PFSK-1 (cell line): ENCODE measurements at regions not wholly inside any gene's neighbourhood (a gene's known extent, or its start where the extent isn't known, plus 50 kb on each side); places are given as distances from the start of the nearest gene placed in this dataset.

Experiments used
- FOXP2 ChIP-seq: optimal IDR thresholded peaks from 2 replicates; pipeline ENCODE3; 2011; ENCODE audit warnings: borderline replicate concordance, control low read depth, inconsistent platforms; ENCODE audit not compliant: insufficient read depth; ENCODE audit errors: extremely low read length, extremely low read depth
- POLR2AphosphoS5 ChIP-seq: IDR thresholded peaks from 2 replicates; pipeline ENCODE4 v1.6.1; 2012; ENCODE audit warnings: low read depth, mild to moderate bottlenecking, control low read depth, low read length, moderate library complexity
- SIN3A ChIP-seq: IDR thresholded peaks from 2 replicates; pipeline ENCODE4 v1.6.1; 2012; ENCODE audit warnings: mild to moderate bottlenecking, low read length, moderate library complexity, borderline replicate concordance; ENCODE audit not compliant: insufficient read depth
- TAF1 ChIP-seq: IDR thresholded peaks from 2 replicates; pipeline ENCODE4 v1.6.1; 2012; ENCODE audit warnings: low read length, control low read depth, borderline replicate concordance; ENCODE audit not compliant: insufficient read depth
- TF ChIP-seq, protein P1 (sequence below), 2 experiments: IDR thresholded peaks; 2 replicates each; pipeline versions ENCODE4 v1.6.1 to v1.8.0; 2011 to 2012; ENCODE audit warnings: low read depth in 2 of 2, low read length in 2 of 2, control low read depth in 1 of 2, inconsistent platforms in 1 of 2, mild to moderate bottlenecking in 1 of 2, moderate library complexity in 1 of 2; ENCODE audit not compliant: insufficient read depth in 1 of 2

DNA sequence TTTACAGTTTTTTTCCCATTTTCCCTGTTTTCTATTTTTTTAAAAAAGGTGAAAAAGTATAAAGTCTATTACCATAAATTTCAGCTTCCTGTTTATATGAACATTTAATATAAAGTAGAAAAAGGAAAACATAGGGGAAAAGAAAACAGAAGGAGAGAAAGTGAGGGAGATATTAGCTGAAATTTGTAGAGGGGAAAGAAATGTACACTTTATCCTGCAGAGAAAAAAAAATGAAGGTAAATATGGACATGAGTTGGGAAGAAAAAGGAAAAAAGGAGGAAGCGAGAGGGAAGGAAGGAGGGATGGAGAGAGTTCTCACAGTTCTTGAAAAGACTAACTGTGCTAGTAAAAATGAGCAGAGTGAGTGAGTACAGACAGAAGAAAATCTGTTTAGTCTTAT lies 91.6 kb upstream of the BTG1 start:
- TF ChIP-seq TAF1 (no peak), FOXP2 (no peak)
- TF ChIP-seq, protein P1, sequence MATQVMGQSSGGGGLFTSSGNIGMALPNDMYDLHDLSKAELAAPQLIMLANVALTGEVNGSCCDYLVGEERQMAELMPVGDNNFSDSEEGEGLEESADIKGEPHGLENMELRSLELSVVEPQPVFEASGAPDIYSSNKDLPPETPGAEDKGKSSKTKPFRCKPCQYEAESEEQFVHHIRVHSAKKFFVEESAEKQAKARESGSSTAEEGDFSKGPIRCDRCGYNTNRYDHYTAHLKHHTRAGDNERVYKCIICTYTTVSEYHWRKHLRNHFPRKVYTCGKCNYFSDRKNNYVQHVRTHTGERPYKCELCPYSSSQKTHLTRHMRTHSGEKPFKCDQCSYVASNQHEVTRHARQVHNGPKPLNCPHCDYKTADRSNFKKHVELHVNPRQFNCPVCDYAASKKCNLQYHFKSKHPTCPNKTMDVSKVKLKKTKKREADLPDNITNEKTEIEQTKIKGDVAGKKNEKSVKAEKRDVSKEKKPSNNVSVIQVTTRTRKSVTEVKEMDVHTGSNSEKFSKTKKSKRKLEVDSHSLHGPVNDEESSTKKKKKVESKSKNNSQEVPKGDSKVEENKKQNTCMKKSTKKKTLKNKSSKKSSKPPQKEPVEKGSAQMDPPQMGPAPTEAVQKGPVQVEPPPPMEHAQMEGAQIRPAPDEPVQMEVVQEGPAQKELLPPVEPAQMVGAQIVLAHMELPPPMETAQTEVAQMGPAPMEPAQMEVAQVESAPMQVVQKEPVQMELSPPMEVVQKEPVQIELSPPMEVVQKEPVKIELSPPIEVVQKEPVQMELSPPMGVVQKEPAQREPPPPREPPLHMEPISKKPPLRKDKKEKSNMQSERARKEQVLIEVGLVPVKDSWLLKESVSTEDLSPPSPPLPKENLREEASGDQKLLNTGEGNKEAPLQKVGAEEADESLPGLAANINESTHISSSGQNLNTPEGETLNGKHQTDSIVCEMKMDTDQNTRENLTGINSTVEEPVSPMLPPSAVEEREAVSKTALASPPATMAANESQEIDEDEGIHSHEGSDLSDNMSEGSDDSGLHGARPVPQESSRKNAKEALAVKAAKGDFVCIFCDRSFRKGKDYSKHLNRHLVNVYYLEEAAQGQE (IDR thresholded peaks at IDR 0.05; ENCODE audit: insufficient read depth in 1 of 2, low read depth in 2 of 2, low read length in 2 of 2), result no peak

DNA sequence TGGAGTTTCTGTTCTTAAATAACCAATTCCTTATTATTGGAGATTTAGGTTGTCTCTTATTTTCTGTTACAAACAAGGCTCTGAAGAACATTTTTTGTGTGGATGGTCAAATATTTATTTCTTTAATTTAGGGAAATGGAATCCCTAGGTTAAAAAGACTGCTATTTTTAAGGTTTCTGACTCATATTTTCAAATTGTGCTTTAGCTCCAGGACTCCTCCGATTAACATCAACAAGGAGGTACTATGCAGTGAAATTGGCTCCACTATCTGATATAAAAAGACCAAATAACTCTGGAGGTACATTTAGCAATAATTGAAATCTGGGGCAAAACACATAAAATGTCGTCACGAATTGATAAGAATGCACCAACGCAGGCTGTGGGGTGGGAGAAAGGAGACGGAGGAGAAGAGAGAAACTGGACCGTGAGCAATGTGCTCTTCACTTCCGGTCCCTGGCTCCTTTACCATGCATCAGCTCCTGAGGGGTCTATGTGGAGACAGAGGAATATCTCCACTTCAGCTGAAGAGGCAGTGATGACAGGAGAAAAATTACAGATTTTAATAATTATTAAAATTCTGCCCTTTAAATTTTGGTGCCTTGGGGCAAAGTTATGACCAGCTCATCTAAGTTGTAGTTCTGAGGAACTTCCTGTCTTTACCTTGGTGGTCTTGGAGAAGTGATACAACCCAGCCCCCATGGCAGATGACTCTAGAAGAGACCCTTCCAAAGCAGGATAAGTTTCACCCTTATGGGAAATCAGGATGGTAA lies 90.2 kb upstream of the BTG1 start:
- TF ChIP-seq SIN3A, result no peak
- no peak for TF ChIP-seq FOXP2
- TF ChIP-seq TAF1, result no peak
- no peak for TF ChIP-seq POLR2AphosphoS5
- TF ChIP-seq, protein P1 (IDR thresholded peaks at IDR 0.05; ENCODE audit: insufficient read depth in 1 of 2, low read depth in 2 of 2, low read length in 2 of 2), result no peak

GRCh38 chr12:92234533-92234932 lies 88.9 kb upstream of the BTG1 start:
- TF ChIP-seq, protein P1 (IDR thresholded peaks at IDR 0.05; ENCODE audit: insufficient read depth in 1 of 2, low read depth in 2 of 2, low read length in 2 of 2), result no peak
- TF ChIP-seq POLR2AphosphoS5, result no peak
- TF ChIP-seq SIN3A, result no peak
- no peak for TF ChIP-seq FOXP2
- no peak for TF ChIP-seq TAF1

- TF ChIP-seq TAF1 (no peak), POLR2AphosphoS5 (no peak), FOXP2 (no peak), SIN3A (no peak)
- TF ChIP-seq, protein P1 (IDR thresholded peaks at IDR 0.05; ENCODE audit: insufficient read depth in 1 of 2, low read depth in 2 of 2, low read length in 2 of 2), result no peak
These were observed 87.8 kb upstream of the BTG1 start for GRCh38 chr12:92233346-92234015.
